Upper lobe of right lung (tissue), 1 donor: ENCODE measurements at regions not wholly inside any gene's neighbourhood (a gene's known extent, or its start where the extent isn't known, plus 50 kb on each side); places are given as distances from the start of the nearest gene placed in this dataset.

Experiments used
- ATAC-seq: fragments of 200-7000 bp; cut with Tn5 transposase; one replicate; pipeline ENCODE4 v1.9.1; 2020; ENCODE audit warnings: mild to moderate bottlenecking, moderate library complexity
- DNase-seq: peaks from one replicate; pipeline ENCODE4 v3.0.0-alpha.2; 2020
- H3K27ac ChIP-seq: fragments of 200-600 bp; one replicate; pipeline ENCODE4 v1.8.0; 2022
- H3K27me3 ChIP-seq: fragments of 200-600 bp; one replicate; pipeline ENCODE4 v1.8.0; 2022; ENCODE audit warnings: mild to moderate bottlenecking
- H3K36me3 ChIP-seq: fragments of 200-600 bp; one replicate; pipeline ENCODE4 v1.8.0; 2022
- H3K4me1 ChIP-seq: fragments of 200-600 bp; one replicate; pipeline ENCODE4 v1.8.0; 2022
- H3K4me3 ChIP-seq: fragments of 200-600 bp; one replicate; pipeline ENCODE4 v1.8.0; 2022; ENCODE audit warnings: mild to moderate bottlenecking
- H3K9me3 ChIP-seq: fragments of 200-600 bp; one replicate; pipeline ENCODE4 v1.8.0; 2022
- CTCF ChIP-seq: fragments of 200-600 bp; IDR thresholded peaks from one replicate; pipeline ENCODE4 v1.8.0; 2022; ENCODE audit warnings: antibody characterized with exemption
- intact Hi-C: fragments of 100-400 bp; cut with DNase I; formaldehyde crosslinking; loops from one replicate; pipeline ENCODE4 v1.11.0; 2022
- donor health status: DM: no; HTN: yes; CAD: no; lungs with severe emphysema.

- no peak for ATAC-seq
- no peak overlapping the region for H3K27ac ChIP-seq
- no peaks in the 10 kb centered on the region for H3K27me3 ChIP-seq
- H3K4me1 ChIP-seq, result no peaks in the 10 kb centered on the region
- H3K9me3 ChIP-seq, result no peaks in the 10 kb centered on the region
- TF ChIP-seq CTCF, result no peak
- no peak for DNase-seq
- no peaks in the 10 kb centered on the region for H3K36me3 ChIP-seq
- intact Hi-C loops, result no loop called here
- H3K4me3 ChIP-seq, result no peak overlapping the region
Observed at GRCh38 chr11:38971141-38971540, 2373.1 kb upstream of the RAG2 start.

- no peaks in the 10 kb centered on the region for H3K27me3 ChIP-seq
- no peaks in the 10 kb centered on the region for H3K4me1 ChIP-seq
- no peak for ATAC-seq
- no peak overlapping the region for H3K4me3 ChIP-seq
- no peaks in the 10 kb centered on the region for H3K9me3 ChIP-seq
- no peak overlapping the region for H3K27ac ChIP-seq
- intact Hi-C loops, result no loop called here
- H3K36me3 ChIP-seq, result no peaks in the 10 kb centered on the region
- no peak for TF ChIP-seq CTCF
- no peak for DNase-seq
Observed at GRCh38 chr11:38968951-38969350, 2370.9 kb upstream of the RAG2 start.

- H3K4me3 ChIP-seq, result no peak overlapping the region
- H3K27ac ChIP-seq, result no peak overlapping the region
- no peak for DNase-seq
- TF ChIP-seq CTCF, result no peak
- peaks cover 6% of the 10 kb centered on the region for H3K9me3 ChIP-seq
- no peaks in the 10 kb centered on the region for H3K36me3 ChIP-seq
- H3K4me1 ChIP-seq, result no peaks in the 10 kb centered on the region
- H3K27me3 ChIP-seq, result no peaks in the 10 kb centered on the region
- intact Hi-C loops, result no loop called here
- ATAC-seq, result no peak
Observed at GRCh38 chr11:38952698-38953097, 2354.7 kb upstream of the RAG2 start.

- no peaks in the 10 kb centered on the region for H3K4me1 ChIP-seq
- intact Hi-C loops, result no loop called here
- DNase-seq (no peak), ATAC-seq (no peak)
- no peak for TF ChIP-seq CTCF
- H3K36me3 ChIP-seq, result no peaks in the 10 kb centered on the region
- no peak overlapping the region for H3K4me3 ChIP-seq
- no peak overlapping the region for H3K27ac ChIP-seq
- peaks cover 15% of the 10 kb centered on the region for H3K9me3 ChIP-seq
- no peaks in the 10 kb centered on the region for H3K27me3 ChIP-seq
Observed at GRCh38 chr11:38950867-38951266, 2352.8 kb upstream of the RAG2 start.

- Histone ChIP-seq H3K4me3 (no peak overlapping the region), H3K9me3 (peaks cover 15% of the 10 kb centered on the region), H3K36me3 (no peaks in the 10 kb centered on the region), H3K4me1 (no peaks in the 10 kb centered on the region), H3K27me3 (no peaks in the 10 kb centered on the region), H3K27ac (no peak overlapping the region)
- ATAC-seq, result no peak
- DNase-seq, result no peak
- TF ChIP-seq CTCF, result no peak
- intact Hi-C loops, result no loop called here
Observed at GRCh38 chr11:38948392-38948791, 2350.4 kb upstream of the RAG2 start.

GRCh38 chr11:38937709-38938108, 2339.7 kb upstream of the RAG2 start:
- no peaks in the 10 kb centered on the region for H3K4me1 ChIP-seq
- H3K27me3 ChIP-seq, result no peaks in the 10 kb centered on the region
- intact Hi-C loops, result no loop called here
- H3K36me3 ChIP-seq, result no peaks in the 10 kb centered on the region
- TF ChIP-seq CTCF, result no peak
- H3K4me3 ChIP-seq, result no peak overlapping the region
- H3K27ac ChIP-seq, result no peak overlapping the region
- DNase-seq (no peak), ATAC-seq (no peak)
- no peaks in the 10 kb centered on the region for H3K9me3 ChIP-seq
